Amygdala (tissue), 56 donors: ENCODE measurements at regions not wholly inside any gene's neighbourhood (a gene's known extent, or its start where the extent isn't known, plus 50 kb on each side); places are given as distances from the start of the nearest gene placed in this dataset.

Experiments used
- DNase-seq, 56 donors: peaks; one replicate each; lab custom pipeline; 2025; lab: John Stamatoyannopoulos, UW

DNA sequence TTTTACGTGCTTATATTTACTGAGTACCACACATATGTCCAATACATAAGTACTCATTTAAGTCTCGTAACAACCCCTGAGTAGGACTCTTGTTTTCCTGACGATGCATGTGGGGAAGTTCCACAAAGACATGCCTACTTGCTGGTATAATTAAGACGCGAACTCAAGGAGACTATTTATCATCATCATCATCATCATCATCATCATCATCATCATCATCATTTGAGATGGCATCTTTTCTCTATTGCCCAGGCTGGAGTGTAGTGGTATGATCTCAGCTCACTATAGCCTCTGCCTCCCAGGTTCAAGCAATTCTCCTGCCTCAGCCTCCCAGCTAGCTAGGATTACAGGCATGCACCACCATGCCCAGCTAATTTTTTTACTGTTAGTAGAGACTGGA lies 809.9 kb upstream of the EEF2KMT start:
- no peak for DNase-seq

DNA sequence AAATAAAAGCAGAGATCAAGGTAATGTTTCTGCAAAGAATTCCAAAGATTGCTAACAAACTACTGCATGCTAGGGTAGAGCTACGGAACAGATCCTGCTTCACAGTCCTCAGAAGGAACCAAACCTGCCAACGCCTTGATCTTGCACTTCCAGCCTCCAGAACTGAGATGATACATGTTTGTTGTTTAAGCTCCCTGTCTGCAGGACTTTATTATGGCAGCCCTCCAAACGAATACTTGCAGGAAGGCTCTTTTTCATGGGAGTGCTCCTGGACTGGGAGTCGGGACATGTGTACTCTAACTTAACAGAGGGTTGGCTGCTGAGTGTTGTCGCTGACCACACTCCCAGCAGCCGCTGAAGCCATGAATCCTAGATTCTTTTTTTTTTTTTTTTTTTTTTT lies 808.8 kb upstream of the EEF2KMT start:
- peak in 1 of 56 donors; percentile 54 for DNase-seq

DNA sequence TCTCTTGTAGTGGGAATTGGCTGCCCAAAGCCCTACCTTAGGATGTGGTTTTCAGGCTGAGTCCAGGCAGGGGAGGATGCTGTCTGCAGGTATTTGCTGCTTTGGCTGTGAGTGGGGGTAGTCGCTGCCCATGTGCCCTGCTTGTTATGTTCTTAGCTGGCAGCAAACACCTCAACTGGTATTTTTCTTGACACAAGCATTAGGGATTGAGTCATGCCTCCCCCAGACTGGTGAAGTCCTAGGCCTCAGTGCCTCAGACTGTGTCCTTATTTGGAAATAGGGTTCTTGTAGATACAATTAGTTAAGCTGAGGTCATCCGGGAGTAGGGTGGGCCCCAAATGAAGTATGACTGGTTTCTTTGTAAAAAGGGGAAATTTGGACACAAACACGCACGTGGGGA lies 808.3 kb upstream of the EEF2KMT start:
- DNase-seq: peak in 5 of 56 donors; percentile 2 to 54 (median 11)

DNA sequence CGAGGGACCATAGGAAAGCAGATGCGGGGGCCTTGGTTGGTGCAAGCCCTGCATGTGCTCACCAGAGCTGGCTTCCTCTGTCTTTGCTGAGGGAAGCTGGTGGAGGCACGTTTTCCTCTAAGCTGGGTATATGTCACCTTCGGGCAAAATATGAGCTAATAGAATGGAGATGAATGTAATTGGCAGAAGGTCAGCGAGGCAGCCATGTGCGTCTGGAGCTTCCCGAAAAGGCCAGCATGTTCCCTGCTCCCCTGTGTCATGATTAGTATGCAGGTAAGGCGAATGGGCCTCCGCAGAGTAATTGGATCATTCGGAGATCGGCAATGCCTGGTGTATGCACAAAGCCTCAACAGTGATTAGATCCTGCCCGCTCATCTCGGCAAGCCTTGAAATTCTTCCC lies 806.2 kb upstream of the EEF2KMT start:
- no peak for DNase-seq

DNA sequence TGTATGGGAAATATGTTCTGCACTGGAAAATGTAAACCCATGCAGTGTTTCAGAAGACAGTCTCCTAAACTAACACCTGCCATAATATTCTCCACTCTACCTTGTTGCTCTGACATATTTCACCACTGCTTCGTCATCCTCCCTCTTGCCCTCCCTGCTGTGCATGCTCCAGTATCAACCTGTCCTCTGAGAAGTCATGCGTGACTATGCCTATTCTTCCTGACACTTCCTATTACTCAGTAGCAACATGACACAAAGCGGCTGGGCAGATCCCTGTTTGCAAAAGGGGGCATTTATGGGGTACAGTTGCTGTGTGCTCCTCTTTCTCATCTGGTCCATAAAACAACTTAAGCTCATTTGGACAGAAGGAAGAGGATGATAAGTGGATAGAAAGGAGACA lies 805.6 kb upstream of the EEF2KMT start:
- DNase-seq: no peak

DNA sequence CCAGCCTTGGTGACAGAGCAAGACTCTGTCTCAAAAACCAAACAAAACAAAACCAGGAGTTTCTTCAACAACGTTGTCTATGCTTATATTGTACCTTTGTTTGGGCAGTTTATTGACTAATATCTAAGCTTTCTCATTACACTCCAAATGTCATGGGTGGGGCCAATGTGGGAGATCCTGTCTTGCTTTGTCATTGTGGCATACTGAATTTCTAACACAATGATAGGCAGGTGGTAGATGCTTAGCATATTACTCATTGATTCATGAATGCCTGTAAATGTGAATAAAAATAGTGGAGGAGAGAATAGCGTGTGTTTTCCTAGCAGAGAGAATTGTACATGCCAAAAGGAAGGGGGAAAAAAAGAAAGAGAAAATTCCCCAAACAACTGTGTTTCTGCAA lies 802.5 kb upstream of the EEF2KMT start:
- no peak for DNase-seq

DNA sequence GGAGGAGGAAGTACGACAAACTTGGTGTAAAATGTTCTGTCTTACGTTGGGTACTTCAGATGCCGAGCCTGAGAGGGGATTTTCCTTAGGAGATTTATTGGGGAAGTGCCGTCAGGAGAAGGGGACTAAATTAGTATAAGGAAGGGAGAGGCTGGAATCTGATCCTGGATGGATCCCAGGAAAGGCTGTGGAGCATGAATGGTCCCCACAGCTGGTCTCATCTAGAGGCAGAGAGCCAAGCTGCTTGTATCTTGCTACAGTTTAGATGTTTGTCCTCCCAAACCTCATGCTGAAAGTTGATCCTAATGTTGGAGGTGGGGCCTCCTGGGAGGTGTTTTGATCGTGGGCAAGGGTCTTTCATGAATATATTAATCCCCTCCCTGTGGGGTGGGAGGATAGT lies 798.4 kb upstream of the EEF2KMT start:
- no peak for DNase-seq

DNA sequence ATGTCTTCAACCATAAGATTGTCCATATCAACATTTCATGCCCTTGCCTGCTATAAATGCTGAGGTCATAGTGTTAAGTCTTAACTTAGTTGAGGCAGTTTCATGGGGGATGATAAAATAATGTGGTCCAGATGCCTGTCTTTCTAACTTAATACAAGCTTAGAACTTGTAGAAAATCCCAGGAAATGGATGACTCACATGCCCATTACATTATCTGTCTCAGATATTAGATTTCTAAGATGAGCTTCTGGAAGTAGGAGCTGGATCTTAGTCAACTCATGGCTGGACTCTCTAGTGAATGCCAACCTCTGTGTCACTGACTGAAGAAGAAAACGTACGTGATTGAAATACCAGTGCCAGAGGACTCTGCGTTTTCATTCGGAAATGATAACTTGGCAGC lies 797.5 kb upstream of the EEF2KMT start:
- DNase-seq: no peak

DNA sequence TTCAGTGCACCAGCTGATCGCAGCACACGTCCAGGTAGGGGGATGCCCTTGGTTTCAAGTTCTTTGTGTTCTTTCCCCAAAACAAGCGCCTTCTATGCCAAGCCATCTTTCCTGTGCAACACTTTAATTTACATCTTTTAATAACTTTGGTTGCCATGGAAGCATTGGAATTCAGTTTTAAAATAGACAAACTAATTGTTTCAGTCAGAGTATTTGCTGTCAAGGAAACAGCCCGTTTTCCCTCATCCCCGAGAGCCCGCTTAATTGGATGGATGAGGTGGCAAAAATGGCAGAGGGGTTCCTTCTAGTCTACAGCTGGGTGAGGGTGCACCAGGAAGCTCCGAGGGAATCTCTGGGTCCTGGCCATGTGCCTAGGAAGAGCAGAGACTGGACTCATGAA lies 793.7 kb upstream of the EEF2KMT start:
- DNase-seq: peak in 5 of 56 donors; percentile 1 to 32 (median 11)

DNA sequence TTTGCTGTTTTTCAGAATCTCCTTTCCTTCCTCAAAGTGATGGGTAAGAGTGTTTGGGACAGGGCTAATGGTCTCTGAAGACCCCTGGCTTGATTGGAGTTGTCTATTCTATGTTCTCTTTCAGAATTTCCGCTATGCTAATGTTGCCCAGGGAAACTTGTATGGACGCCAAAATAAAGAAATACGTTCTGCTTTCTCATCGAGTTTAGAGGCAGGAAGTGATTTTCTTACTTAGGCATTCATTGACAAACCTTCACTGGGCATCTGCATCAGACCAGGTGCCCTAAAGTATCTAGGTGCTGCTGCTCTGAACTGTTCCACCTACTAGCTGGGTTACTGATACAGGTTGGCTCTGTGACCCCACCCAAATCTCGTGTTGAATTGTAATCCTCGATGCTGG lies 787.9 kb upstream of the EEF2KMT start:
- DNase-seq: no peak

DNA sequence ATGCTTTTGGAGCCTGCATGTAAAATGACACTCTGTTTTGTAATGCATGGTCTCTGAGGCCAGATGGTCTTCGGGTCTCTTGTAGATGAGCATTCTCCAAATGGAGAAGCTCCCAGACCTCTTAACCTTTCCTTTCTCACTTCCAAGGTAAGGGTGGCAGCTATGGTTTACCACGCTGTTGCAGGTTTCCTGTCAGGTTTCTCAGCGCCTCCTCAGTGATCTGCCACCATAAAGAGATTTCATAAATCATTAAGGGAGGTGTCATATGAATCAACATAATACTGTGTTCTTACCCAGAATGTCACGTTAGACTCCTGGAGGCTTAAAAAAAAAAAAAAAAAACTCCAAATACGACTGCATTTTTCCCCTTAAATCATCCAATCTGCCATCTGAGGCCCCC lies 787.4 kb upstream of the EEF2KMT start:
- no peak for DNase-seq

DNA sequence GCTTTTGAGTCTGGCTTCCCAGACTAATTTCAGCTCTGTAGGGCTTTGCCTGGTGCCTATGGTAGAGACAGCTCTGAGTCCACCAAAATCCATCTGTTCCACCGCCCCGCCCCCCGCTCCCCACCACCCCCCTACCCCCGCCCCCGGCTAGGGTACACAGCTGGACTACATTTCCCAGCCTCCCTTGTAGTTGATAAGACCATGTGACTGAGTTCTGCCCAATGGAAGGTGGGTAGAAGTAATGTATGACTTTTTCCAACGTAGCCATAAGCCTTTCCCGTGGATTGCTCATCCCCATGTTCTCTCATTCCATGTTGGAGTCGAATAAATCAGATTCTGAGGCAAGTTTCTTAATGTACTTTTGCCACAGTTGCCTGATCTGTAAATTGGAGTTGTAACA lies 786.7 kb upstream of the EEF2KMT start:
- DNase-seq: no peak

DNA sequence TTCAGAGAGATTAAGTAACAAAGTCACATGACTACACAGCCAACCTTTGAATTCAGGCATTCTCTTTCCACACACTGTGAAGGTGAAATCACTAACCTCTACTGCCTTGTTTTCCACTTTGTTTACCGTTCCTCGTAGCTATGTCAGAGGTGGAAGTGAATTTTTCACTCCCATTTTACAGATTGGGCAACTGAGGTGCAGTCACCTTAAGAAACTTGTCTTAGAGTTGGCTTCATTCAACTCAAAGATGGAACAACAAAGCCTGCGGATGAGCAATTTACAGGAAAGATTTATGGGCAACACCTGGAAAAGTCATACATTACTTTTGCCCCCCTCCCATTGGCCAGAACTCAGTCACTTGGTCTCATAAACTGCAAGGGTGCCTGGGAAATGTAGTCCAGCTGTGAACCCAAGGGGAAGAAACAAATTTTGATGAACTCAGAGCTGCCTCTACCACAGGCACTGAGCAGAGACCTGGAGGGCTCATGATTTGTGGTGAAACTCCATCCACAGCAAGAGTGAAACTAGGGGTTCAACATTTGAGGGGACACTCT lies 784.6 kb upstream of the EEF2KMT start:
- no peak for DNase-seq

DNA sequence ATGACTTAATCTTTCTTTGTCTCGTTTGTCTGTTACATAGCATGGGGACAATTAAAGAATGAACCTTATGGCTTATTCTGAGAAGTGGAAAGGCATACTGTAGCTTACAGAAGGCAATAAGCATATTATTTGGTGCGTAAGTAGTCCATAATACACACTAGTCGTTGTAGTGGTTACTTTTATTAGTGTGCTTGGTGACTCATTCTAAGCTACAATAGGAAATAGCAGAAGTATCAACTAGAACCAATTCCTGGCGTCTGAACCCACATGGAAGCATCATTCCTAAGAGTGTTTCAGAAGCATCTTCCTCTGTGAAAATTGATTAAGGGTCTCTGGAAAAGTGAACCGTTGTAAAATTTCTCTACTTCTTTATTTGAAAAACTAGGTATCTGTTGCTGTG lies 777.8 kb upstream of the EEF2KMT start:
- no peak for DNase-seq

DNA sequence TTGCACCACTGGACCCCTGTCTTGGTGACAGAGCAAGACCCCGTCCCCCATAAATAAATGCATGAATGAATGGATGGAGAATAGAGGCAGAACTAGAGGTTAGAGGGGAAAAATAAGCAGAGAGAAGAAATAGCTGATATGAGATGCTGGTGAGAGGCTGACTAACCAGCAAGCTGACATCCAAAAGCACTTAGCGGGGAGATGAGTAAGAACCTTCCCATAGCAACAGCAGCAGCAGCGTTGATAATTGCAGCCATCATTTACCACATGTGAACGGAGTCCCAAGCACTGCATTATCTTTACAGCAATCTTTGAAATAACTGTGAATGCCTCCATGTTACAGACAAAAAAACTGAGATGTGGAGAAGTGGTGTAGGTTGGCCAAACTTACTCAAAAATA lies 777.3 kb upstream of the EEF2KMT start:
- DNase-seq: peak in 4 of 56 donors; percentile 5 to 52 (median 18)

DNA sequence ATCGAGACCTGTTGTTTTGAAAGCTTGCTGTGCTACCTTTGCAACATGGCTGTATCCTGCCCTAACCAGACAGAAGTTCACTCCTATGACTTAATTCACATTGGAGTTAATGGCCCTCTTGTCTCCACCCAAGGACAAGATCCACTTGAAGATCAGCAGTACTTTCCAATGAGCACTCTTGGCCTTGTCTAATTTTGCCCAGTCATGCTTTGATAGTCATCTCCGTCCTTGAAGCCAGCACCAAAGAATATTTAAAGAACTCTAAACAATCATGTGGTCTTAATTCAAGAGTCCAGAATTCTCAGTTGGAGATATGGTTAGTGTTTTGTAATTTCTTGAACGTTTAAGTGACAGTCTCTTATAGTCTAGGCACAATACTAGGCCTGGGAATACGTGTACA lies 775.6 kb upstream of the EEF2KMT start:
- no peak for DNase-seq

DNA sequence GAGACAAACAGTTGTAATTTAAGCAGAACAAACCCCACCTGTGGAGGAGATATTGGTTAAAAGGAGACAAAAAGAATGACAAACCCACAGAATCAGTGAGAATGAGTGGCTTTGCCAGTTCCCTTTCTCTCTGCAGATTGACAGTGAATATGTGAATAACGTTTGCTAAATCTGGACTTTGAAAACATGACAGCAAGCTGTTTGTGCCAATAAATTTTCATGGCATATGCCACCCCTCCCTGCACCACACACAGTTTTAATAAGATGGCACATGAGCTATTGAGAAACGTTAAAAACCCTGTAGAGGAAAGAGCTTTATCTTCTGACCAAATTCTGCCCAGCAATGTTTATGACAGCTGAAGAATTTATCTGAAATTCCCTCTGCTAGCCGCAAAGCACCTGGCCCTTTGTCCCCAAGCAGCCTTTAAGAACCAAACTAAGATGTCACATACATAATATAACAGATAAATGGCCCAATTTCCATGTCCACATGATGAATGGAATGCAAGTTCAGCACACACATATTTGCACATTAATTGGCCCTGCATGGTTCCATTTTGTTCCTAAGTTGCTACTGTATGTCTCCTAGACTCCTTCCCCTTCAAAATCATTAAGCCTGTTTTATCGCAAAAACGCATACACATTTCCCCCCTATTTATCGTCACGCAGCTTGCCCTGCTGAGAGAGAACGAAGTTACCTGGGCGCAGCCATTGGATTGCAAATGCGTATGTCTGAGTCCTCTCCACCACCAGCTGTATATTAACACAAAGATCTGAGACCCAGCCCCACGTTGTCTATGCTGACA lies 773.5 kb upstream of the EEF2KMT start:
- peak in 1 of 56 donors; percentile 7 for DNase-seq

DNA sequence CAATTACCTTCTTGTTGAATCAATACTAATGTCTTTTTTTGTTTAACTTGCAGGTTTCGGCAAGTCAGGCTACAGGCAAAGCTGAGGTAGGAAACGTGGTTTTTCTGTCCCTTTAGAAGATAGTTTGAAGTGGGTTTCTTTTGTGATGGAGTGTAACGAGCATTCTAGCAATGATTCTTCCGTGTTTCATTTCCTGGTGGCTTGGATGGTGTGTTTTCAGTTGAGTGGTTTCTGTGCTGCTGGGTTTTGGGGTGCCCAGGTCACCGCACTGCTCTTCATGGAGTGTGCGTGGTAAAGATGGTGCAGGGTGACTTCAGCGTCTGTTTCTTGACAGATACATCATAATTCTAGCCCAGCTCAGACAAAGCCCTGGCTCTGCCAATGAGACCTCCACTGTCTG lies 769.7 kb upstream of the EEF2KMT start:
- DNase-seq: no peak

DNA sequence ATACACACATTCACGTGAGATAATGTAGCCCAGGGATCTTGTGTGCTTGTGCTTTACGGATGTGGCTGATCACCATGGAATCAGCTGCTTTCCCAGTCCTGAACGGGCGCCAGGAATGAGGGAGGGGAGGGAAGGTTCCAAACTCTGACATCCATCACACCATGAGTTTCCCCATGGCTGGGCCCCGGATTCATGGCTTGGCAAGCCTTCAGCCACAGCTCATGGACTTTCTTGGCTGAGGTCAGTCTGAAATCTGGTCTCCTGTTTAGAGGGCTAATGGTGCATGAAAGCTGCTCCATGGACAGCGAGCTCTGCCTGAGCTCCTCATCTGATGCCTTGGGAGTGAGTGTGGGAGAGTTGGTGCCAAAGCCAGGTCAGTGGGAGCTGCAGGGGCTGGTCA lies 767.6 kb upstream of the EEF2KMT start:
- DNase-seq: no peak

DNA sequence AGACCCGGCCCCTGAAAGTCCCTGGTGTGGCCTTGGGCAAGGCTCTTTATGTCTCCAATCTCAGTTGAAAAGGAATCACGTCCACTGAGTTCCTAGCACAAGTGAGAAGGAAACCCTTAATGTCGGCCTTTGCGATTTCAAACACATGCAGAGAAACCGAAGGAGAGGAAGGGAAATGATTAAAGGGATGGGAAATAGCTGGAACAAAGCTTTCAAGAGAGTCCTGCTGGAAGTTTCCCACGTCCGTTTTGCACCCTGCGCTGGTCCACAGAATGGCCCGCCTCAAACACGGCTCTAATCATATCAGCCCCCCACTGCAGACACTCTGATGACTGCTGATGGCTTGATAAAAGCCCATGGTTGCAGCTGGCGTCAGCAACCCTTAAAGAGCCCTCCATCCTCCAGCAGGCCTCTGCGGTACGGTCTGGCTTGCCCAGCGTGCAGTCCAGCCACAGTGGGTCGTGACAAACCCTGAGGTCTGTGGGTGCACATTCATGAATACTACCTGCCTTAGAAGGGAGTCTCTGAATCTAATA lies 765.5 kb upstream of the EEF2KMT start:
- DNase-seq: no peak

DNA sequence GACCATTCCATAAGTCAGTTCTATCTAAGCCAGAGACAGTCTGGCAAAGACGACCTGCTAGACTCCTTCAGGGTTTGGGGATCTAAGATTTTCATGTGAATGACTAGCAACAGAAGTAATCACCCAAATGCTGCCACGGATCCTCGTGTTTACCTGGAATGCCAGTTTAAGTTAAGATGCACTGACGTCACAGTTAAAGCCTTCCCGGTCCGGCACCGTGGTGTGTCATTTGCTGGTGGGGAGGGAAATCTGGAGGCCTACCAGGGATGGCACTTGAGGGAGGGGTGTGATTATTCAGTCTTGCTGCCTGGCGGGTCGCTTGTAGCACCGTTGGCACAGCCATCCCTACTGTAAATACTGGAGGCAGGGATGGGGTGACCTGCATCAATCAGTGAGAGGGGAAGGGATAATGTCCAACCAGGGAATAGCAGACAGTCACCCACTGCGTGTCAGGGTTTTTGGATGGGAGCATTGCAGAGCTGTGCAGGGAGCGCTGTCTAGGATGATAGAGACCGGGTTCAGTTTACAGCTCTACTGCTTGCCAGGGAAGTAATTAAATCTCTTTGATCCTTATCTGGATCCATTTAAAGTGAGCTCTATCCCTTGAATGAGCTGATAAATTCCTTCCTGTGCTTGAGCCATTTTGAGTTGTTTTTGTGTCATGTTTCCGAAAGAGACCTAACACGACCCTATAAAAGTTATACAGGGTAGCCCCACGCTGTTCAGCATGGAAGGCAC lies 764.7 kb upstream of the EEF2KMT start:
- DNase-seq: no peak

DNA sequence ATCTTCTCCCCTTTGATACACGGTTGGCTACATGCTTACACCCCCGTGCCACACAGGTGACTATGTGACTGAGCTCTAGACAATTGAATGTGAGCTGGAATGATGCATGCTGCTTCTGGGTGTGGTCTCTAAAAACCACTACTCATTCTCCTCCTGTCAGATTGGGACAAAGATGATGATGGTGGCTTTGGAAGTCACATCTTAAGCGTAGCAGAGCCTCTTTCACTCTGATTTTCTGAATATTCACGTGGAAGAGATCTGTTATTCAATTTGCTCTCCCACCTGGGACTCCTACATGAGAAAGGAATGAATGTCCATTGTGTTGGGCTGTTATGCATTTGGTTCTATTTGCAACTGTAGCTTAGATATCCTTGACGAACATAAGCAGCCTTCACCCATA lies 763.6 kb upstream of the EEF2KMT start:
- DNase-seq: no peak
